ENCODE measurements at regions not wholly inside any gene's neighbourhood (a gene's known extent, or its start where the extent isn't known, plus 50 kb on each side); places are given as distances from the start of the nearest gene placed in this dataset.

DNA sequence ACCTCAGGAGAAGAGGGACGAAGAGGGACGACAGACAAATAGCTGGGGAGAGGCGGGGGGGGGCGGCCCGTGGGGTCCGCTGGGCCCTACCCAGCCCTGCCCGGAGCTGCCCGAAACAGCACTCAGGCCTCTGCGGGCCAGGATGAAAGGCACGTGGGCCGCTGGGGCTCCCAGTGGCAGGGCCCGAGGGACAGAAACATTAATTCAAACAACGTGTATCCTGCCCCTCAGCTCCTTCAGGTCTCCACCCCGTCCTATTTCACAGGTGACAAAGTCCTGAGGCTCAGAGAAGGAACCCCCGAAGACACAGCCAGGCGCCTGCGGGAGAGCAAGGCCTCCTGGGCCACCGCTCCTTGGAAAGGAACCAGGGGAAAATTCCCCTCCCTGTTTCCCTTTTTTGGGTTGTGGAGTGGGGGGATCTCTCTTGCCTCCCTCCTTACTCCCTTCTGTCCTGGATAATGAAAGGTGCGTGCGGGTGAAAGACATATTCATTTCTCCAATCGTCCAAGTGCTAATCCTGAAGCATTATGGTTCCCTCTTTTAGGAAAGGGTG is 93.3 kb downstream of the RNASET2 start:
- TF ChIP-seq, protein P1, sequence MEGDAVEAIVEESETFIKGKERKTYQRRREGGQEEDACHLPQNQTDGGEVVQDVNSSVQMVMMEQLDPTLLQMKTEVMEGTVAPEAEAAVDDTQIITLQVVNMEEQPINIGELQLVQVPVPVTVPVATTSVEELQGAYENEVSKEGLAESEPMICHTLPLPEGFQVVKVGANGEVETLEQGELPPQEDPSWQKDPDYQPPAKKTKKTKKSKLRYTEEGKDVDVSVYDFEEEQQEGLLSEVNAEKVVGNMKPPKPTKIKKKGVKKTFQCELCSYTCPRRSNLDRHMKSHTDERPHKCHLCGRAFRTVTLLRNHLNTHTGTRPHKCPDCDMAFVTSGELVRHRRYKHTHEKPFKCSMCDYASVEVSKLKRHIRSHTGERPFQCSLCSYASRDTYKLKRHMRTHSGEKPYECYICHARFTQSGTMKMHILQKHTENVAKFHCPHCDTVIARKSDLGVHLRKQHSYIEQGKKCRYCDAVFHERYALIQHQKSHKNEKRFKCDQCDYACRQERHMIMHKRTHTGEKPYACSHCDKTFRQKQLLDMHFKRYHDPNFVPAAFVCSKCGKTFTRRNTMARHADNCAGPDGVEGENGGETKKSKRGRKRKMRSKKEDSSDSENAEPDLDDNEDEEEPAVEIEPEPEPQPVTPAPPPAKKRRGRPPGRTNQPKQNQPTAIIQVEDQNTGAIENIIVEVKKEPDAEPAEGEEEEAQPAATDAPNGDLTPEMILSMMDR (IDR thresholded peaks at IDR 0.05): no peak
- no peak for TF ChIP-seq POLR2A (IDR thresholded peaks at IDR 0.05)
